ENCODE measurements at regions not wholly inside any gene's neighbourhood (a gene's known extent, or its start where the extent isn't known, plus 50 kb on each side); places are given as distances from the start of the nearest gene placed in this dataset.

- DNase-seq (ENCODE audit: low read depth): no peak
Measured at GRCh38 chr1:172952516-172952915, 98.2 kb downstream of the TNFSF18 start.

DNA sequence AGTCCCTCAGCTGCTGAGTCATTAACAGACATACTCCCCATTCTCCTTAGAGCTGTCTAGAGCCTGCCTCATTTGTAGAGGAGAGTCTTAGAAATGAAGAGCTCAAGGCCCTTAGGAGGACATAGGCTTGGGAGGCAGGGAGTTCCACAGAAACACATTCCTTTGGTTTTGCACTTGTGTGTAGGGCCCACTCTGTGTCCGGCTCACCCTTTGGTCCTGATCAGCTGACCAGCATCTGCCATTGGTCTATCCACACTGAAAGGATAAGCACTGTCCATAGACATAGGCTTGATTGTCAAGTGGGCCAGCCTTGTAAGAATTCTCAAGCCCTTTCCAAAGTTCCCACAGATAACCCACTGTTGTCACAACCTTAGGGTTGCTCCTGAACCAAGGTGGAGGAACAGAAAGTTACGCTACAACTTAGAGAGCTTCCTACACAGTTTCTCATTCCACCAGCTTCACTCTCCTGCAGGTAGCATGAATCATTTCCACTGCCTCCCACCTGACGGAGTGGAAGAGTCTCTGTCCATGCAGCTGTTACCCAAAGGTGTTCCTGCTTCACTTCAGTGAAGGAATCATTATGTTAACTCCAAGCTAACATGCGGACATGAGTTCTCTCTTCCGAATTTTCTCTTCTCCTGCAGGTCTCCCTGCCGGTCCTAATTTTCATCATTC, 96.1 kb downstream of the TNFSF18 start:
- DNase-seq (ENCODE audit: low read depth): no peak

- DNase-seq (ENCODE audit: low read depth): no peak
Measured at GRCh38 chr1:172955161-172955815, 95.5 kb downstream of the TNFSF18 start.

GRCh38 chr1:172956871-172957270, 93.9 kb downstream of the TNFSF18 start:
- DNase-seq (ENCODE audit: low read depth): no peak

- no peak for DNase-seq (ENCODE audit: low read depth)
Measured at GRCh38 chr1:172957491-172957890, 93.2 kb downstream of the TNFSF18 start.

DNA sequence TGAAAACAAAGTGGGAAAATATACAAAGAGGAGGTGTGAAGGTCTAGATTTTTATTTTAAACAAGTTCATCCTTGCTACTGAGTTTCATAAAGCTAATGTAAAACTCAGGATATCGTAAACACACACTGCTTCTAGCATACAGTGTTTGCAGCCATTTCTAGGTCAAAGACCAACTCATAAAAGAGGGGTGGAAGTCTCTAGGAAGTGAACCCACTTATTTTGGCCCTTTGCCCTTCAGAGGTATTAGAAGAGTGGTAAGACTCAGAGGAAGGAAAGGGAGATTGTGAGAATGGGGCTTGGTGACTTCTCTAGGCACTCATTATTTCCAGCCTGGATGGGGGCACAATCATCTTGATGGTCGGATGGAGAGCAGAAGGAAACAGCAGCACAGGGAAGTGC, 91.2 kb downstream of the TNFSF18 start:
- no peak for DNase-seq (ENCODE audit: low read depth)

DNA sequence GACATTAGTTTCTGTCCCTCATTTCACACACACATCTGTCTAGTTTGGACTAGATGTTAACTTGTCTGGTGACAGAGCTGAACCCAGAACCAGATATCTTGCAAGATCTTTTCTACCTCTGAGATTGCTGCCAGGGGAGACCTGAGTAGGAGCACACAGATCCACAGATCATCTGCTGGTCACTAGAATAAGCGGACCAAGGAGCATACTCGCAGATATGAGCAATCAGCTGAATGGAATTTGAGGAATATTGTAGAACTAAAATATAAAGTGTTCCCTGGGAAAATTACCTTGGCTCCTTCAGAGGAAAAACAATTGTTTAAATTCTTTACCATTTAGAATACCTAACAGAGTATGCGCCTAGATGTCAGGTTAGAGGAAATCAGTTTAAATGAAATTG, 90.7 kb downstream of the TNFSF18 start:
- no peak for DNase-seq (ENCODE audit: low read depth)

GRCh38 chr1:172960454-172961208, 90.1 kb downstream of the TNFSF18 start:
- no peak for DNase-seq (ENCODE audit: low read depth)

DNA sequence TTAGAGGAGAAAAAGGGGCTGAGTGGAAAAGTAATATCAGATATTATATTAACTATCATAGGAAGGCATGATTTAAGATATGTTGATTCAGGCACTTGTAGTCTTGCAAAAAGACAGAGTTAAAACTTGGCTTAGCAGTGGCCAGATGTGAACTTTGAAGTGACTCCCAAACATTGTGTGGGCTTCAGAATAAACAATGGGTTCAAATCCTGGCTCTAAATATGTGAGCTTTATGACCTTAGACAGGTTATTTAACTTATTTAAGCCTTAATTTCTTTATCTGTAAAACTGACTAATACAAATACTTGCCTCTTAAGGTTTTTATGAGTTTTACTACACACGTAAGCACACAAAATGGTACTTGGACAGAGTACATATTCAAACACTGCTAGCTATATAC, 85.9 kb downstream of the TNFSF18 start:
- DNase-seq (ENCODE audit: low read depth): no peak

- DNase-seq (ENCODE audit: low read depth): no peak
Measured at GRCh38 chr1:172966844-172967540, 83.7 kb downstream of the TNFSF18 start.

GRCh38 chr1:172967936-172968335, 82.8 kb downstream of the TNFSF18 start:
- no peak for DNase-seq (ENCODE audit: low read depth)

DNA sequence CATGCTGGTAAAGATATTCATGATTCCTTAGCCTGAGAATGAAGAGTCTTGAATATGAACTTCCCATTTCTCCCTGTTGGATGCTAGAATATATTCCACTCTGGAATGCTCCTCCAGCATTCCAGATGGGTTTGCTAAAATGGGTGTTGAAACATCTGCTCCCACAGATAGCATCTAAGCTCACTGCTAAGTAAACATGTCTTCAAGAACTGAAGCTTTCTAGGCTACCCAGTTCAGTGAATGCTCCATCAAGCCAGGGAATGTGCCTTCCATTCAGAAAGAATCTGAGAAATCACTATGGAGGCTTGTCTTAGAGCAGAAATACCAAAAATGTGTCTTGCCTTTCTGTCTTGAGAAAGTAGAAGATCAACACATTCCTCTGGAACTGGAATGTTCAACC, 81.1 kb downstream of the TNFSF18 start:
- no peak for DNase-seq (ENCODE audit: low read depth)

DNA sequence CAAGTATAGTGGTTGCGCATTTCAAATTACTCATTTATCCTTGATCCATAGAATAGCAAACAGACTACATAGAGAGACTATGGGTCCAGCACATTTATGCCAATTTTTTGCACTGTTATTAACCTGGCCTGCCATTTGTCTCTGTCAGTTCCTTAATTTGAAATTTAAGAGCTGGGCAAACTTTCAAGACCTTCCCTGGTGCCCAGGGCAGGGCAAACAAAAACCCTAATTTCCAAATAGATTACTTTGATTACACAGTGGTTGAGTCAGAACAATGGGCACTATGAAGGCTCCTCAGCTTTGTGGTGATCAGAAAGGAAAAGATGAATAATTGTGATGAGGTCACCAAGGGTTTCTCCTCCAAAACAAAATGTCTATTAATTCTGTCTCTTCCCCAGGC, 80.6 kb downstream of the TNFSF18 start:
- DNase-seq (ENCODE audit: low read depth): no peak

GRCh38 chr1:172971241-172971640, 79.5 kb downstream of the TNFSF18 start:
- DNase-seq (ENCODE audit: low read depth): no peak

DNA sequence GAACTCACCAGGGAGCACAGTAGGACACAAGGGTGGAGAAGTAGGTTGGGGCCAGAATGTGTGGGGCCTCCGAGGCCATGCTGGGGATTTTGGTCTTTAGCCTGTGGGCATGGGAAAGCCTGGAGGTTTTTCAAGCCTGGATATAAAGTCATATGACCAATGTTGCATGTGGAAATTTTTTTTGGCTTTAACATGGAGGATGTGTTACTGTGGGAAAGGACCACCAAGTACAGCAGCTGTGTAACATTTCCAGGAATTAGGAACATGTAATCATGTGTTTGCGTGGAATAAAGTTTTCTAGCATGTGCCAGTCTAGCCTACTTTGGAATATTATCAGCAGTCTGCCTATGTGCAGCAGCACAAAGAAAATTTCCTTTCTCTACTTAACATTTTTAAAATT, 78.5 kb downstream of the TNFSF18 start:
- DNase-seq (ENCODE audit: low read depth): no peak

- no peak for DNase-seq (ENCODE audit: low read depth)
Measured at GRCh38 chr1:172973424-172973823, 77.3 kb downstream of the TNFSF18 start.

GRCh38 chr1:172976222-172977041, 74.3 kb downstream of the TNFSF18 start:
- DNase-seq (ENCODE audit: low read depth): no peak

DNA sequence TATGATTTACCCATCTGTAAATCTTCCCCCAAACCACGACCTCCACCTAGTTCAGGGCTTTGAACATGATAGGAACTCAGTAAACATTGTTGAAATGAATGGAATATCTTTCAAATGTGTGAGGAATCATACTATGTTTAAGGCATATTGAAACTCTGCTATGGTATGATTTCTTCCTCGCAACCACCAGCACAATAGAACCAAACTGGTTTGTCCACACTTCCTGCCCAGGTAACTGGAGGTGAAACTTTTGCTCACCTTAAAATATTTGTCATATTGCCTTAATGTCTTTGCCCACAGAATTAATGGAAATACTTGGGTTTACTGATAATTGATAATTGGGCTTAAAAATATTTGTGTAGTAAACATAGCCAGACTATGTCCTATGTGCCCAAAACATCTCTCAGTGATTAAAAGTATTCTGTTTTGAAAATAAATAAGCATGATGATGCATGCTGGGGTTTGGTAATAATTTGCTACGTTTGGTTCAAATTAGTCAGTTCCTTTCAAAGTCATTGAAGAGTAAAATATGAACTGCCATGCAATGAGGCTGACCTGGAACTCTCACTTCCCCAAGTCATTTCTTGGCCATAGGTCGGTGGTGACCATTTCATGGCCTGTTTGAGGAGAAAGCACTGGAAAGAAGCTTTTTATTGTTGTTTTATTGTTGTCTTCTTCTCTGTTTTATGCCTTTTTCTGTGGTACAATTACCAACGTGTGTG, 73.3 kb downstream of the TNFSF18 start:
- DNase-seq (ENCODE audit: low read depth): no peak

GRCh38 chr1:172978595-172978994, 72.1 kb downstream of the TNFSF18 start:
- DNase-seq (ENCODE audit: low read depth): no peak

DNA sequence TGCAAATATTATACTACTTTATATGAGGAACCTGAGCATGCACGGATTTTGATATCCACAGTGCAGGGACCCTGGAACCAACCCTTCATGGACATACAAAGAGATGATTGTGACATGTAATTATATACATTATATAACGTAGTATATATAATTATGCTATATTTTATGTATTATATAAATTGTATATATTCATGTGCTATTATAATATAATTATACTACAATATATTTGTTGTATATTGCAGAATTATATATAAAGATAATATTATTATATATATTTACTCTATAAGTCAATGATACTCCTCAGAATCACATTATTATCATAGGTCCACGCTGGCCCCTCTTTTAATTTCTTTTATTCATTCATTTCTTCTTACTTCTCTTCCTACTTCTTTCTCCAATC, 70.9 kb downstream of the TNFSF18 start:
- DNase-seq (ENCODE audit: low read depth): no peak

DNA sequence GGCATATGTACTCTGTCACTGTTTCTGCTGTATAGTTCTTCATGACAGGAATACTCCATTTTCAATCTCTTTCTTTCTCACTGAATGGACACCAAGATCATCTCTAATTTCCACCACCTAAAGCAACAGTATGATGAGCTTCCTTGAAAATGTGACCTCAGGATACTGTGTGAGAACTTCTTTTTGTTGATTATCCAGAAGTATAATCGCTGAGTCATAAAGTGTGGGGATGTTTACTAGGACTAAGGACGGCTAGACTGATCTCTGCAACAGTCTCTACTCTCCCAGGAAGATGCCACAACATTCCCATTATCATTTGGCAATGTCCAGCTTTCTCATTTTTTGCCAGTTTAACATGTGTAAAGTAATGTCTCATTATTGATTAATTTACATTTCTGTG, 70.3 kb downstream of the TNFSF18 start:
- DNase-seq (ENCODE audit: low read depth): no peak
